ENCODE measurements at regions not wholly inside any gene's neighbourhood (a gene's known extent, or its start where the extent isn't known, plus 50 kb on each side); places are given as distances from the start of the nearest gene placed in this dataset.

DNA sequence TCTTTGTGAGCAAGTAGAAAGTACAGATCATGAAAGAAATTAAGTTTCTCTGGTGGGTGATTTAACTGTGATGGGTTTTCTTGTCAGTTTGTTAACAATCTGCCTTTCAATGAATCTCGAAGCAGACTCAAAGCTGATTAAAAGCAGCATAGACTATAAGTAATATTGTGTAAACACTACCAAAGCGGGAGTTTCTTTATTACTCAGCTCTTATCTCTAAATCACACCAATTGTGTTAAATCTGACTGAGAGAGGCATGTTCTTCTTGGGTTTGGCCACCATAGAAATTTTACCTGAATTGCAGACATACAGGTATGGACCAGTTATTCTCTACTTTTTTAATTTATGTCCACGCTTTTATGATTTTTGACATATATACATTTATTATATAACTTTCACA lies 65.2 kb downstream of the DKK1 start:
- Histone ChIP-seq H3K36me3 (ENCODE audit: insufficient read depth, low read length) (no peaks in the 10 kb centered on the region), H3K4me1 (ENCODE audit: insufficient read depth, low read length) (no peaks in the 10 kb centered on the region), H3K27me3 (ENCODE audit: control insufficient read depth in 1 of 2, insufficient read depth in 2 of 2, low read length in 2 of 2) (no peaks in the 10 kb centered on the region), H3K27ac (ENCODE audit: low read depth in 1 of 2, low read length in 2 of 2) (no peak overlapping the region), H3K9me3 (ENCODE audit: control insufficient read depth in 1 of 2, insufficient read depth in 1 of 2, low read length in 2 of 2) (peaks cover 0 to 11% of the 10 kb centered on the region in 2 experiments), H3K4me3 (ENCODE audit: low read length) (no peak overlapping the region)
- intact Hi-C loops (cut with DNase I, micrococcal nuclease): no loop called here
- Mint-ChIP-seq H3K4me1 (ENCODE audit: low read depth) (no peaks in the 10 kb centered on the region), H3K36me3 (ENCODE audit: low read depth) (no peaks in the 10 kb centered on the region), H3K9me3 (no peaks in the 10 kb centered on the region), H3K4me3 (no peak overlapping the region), H3K27ac (no peak overlapping the region), H3K27me3 (no peaks in the 10 kb centered on the region)
- ATAC-seq (ENCODE audit: poor library complexity): no peak
- ChIA-PET POLR2A (no interaction called here), CTCF (interaction anchor here (0.9 kb wide), 1 partner anchor 9 kb away, joined by 3 read pairs; no protein-coding TSS in a partner anchor)
- TF ChIP-seq, protein P1, sequence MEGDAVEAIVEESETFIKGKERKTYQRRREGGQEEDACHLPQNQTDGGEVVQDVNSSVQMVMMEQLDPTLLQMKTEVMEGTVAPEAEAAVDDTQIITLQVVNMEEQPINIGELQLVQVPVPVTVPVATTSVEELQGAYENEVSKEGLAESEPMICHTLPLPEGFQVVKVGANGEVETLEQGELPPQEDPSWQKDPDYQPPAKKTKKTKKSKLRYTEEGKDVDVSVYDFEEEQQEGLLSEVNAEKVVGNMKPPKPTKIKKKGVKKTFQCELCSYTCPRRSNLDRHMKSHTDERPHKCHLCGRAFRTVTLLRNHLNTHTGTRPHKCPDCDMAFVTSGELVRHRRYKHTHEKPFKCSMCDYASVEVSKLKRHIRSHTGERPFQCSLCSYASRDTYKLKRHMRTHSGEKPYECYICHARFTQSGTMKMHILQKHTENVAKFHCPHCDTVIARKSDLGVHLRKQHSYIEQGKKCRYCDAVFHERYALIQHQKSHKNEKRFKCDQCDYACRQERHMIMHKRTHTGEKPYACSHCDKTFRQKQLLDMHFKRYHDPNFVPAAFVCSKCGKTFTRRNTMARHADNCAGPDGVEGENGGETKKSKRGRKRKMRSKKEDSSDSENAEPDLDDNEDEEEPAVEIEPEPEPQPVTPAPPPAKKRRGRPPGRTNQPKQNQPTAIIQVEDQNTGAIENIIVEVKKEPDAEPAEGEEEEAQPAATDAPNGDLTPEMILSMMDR (IDR thresholded peaks at IDR 0.05): no peak
- DNase-seq: no peak

DNA sequence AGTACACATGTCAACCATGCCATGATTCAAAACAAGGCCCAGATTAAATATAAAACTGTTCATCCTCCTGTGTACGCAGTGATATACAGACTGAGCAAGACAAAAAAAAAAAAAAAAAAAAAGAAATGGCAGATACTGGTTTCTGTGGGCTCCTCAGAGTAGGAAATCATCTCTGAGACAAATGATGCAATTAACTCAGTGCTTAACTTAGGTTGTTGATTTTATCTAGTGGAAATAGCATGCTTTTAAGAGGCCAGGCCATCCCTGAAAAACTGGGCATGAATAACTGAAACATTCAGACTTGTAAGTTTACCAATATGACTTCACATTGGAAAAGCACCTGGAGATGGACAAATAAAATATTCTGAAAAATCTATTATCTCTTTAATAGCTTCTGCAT lies 69.0 kb downstream of the DKK1 start:
- no peaks in the 10 kb centered on the region for H3K4me1 ChIP-seq (ENCODE audit: insufficient read depth, low read length)
- H3K9me3 Mint-ChIP-seq: no peaks in the 10 kb centered on the region
- CTCF ChIA-PET: interaction anchor here (0.7 kb wide), 1 partner anchor 792 kb away, joined by 3 read pairs; no protein-coding TSS in a partner anchor
- H3K27ac Mint-ChIP-seq: no peak overlapping the region
- H3K4me3 Mint-ChIP-seq: no peak overlapping the region
- DNase-seq (no peak), ATAC-seq (ENCODE audit: poor library complexity) (no peak)
- H3K36me3 Mint-ChIP-seq (ENCODE audit: low read depth): no peaks in the 10 kb centered on the region
- H3K4me3 ChIP-seq (ENCODE audit: low read length): no peak overlapping the region
- TF ChIP-seq, protein P1 (IDR thresholded peaks at IDR 0.05): no peak
- no peaks in the 10 kb centered on the region for H3K36me3 ChIP-seq (ENCODE audit: insufficient read depth, low read length)
- intact Hi-C loops (cut with DNase I, micrococcal nuclease): no loop called here
- no peaks in the 10 kb centered on the region for H3K4me1 Mint-ChIP-seq (ENCODE audit: low read depth)
- POLR2A ChIA-PET: no interaction called here
- no peaks in the 10 kb centered on the region for H3K27me3 Mint-ChIP-seq
- no peak overlapping the region for H3K27ac ChIP-seq (ENCODE audit: low read depth in 1 of 2, low read length in 2 of 2)
- H3K27me3 ChIP-seq (ENCODE audit: control insufficient read depth in 1 of 2, insufficient read depth in 2 of 2, low read length in 2 of 2): no peaks in the 10 kb centered on the region
- peaks cover 0 to 3% of the 10 kb centered on the region in 2 experiments for H3K9me3 ChIP-seq (ENCODE audit: control insufficient read depth in 1 of 2, insufficient read depth in 1 of 2, low read length in 2 of 2)

DNA sequence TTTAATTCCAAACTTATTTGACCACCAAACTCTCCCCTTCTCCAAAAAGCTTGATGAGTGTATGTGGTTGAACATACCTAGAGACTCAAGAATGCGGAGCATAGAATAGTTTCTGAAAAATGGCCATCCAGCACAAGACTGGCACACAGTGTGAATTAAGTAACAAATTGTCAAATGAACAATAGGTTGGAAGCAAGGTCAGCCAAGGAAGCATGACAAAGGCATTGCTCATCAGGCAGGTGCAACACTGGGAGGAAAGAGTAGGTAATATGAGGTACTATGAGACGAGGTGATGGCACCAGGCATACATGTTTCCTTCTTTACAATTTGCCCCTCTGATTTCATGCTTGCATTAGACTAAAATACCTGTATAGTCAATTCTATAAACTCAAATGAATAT lies 73.7 kb downstream of the DKK1 start:
- Histone ChIP-seq H3K4me1 (ENCODE audit: insufficient read depth, low read length) (no peaks in the 10 kb centered on the region), H3K36me3 (ENCODE audit: insufficient read depth, low read length) (no peaks in the 10 kb centered on the region), H3K9me3 (ENCODE audit: control insufficient read depth in 1 of 2, insufficient read depth in 1 of 2, low read length in 2 of 2) (peaks cover 0 to 1% of the 10 kb centered on the region in 2 experiments), H3K27ac (ENCODE audit: low read depth in 1 of 2, low read length in 2 of 2) (no peak overlapping the region), H3K4me3 (ENCODE audit: low read length) (no peak overlapping the region), H3K27me3 (ENCODE audit: control insufficient read depth in 1 of 2, insufficient read depth in 2 of 2, low read length in 2 of 2) (no peaks in the 10 kb centered on the region)
- Mint-ChIP-seq H3K27ac (no peak overlapping the region), H3K36me3 (ENCODE audit: low read depth) (no peaks in the 10 kb centered on the region), H3K4me3 (no peak overlapping the region), H3K4me1 (ENCODE audit: low read depth) (no peaks in the 10 kb centered on the region), H3K27me3 (no peaks in the 10 kb centered on the region), H3K9me3 (peaks cover 5% of the 10 kb centered on the region)
- DNase-seq (no peak), ATAC-seq (ENCODE audit: poor library complexity) (no peak)
- CTCF ChIA-PET: no interaction called here
- POLR2A ChIA-PET: no interaction called here
- intact Hi-C loops (cut with DNase I, micrococcal nuclease): no loop called here
- TF ChIP-seq, protein P1 (IDR thresholded peaks at IDR 0.05): no peak
